ENCODE measurements at regions not wholly inside any gene's neighbourhood (a gene's known extent, or its start where the extent isn't known, plus 50 kb on each side); places are given as distances from the start of the nearest gene placed in this dataset.
"Not testable (repeated sequence)": the region's sequence is repeated elsewhere in the genome, so short reads cannot be mapped to it uniquely, and the experiment has no call there.

- no peak for DNase-seq (ENCODE audit: low spot score)
Measured at GRCh38 chr13:66237411-66238062, 992.6 kb downstream of the PCDH9 start.

DNA sequence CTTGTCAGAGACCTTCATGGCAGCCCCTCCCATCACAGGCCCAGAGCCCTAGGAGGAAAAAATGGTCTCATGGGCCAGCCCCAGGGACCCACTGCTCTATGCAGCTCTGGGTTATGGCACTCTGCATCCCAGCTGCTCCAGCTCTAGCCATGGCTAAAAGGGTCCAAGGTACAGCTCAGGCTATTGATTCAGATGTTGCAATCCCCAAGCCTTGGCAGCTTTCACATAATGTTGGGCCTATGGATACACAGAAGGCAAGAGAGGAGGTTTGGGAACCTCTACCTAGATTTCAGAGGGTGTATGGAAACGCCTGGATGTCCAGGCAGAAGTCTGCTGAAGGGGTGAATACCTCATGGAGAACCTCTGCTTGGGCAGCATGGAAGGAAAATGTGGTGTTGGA is 996.0 kb downstream of the PCDH9 start:
- DNase-seq (ENCODE audit: low spot score), result no peak

DNA sequence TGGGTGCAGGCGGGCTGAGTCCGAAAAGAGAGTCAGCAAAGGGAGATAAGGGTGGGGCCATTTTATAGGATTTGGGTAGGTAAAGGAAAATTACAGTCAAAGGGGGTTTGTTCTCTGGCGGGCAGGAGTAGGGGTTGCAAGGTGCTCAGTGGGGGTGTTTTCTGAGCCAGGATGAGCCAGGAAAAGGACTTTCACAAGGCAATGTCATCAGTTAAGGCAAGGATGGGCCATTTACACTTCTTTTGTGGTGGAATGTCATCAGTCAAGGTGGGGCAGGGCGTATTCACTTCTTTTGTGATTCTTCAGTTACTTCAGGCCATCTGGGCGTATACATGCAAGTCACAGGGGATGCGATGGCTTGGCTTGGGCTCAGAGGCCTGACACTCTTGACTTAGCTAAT is 998.2 kb downstream of the PCDH9 start:
- DNase-seq (ENCODE audit: low spot score), result not testable (repeated sequence)

- no peak for DNase-seq (ENCODE audit: low spot score)
Measured at GRCh38 chr13:66225072-66225471, 1005.1 kb downstream of the PCDH9 start.

- no peak for DNase-seq (ENCODE audit: low spot score)
Measured at GRCh38 chr13:66224663-66225062, 1005.5 kb downstream of the PCDH9 start.

GRCh38 chr13:66222926-66223325 is 1007.2 kb downstream of the PCDH9 start:
- no peak for DNase-seq (ENCODE audit: low spot score)

- no peak for DNase-seq (ENCODE audit: low spot score)
Measured at GRCh38 chr13:66222127-66222526, 1008.0 kb downstream of the PCDH9 start.

GRCh38 chr13:66219506-66219905 is 1010.6 kb downstream of the PCDH9 start:
- DNase-seq (ENCODE audit: low spot score), result no peak

DNA sequence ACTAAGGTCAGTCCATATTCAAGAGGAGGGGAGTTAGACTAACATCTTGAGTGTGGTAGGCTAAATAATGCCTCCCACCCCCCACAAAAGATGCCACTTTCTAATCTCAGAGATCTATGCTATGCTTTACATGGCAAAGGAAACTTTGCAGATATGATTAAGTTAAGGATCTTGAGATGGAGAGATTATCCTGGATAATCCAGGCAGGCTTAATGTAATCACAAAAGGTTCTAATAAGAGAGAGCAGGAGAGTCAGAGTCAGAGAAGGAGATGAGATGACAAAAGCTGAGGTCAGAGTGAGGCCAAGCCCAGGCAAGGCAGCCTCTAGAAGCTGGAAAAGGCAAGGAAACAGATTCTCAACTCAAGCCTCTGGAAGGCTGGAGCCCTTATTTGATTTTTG is 1011.6 kb downstream of the PCDH9 start:
- DNase-seq (ENCODE audit: low spot score), result no peak

- DNase-seq (ENCODE audit: low spot score), result no peak
Measured at GRCh38 chr13:66216728-66217127, 1013.4 kb downstream of the PCDH9 start.

DNA sequence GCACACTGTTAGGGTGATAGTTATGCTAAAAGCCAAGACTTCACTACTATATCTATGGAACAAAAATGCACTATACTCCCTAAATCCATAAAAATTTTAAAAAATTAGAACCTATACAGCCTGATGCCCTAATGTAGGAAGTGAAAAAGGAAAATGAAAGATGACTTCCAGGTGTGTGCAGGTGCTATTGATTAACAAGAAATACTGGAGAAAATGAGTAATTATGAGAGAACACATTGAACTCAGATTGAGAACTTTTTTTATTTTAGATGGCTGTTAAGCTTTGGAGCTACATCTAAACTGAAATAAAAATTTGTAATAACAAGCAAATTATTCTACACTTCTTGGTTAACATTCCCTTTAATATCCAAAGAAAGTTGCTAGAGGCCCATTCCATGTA is 1015.7 kb downstream of the PCDH9 start:
- DNase-seq (ENCODE audit: low spot score), result no peak

GRCh38 chr13:66212511-66212910 is 1017.6 kb downstream of the PCDH9 start:
- DNase-seq (ENCODE audit: low spot score), result no peak

DNA sequence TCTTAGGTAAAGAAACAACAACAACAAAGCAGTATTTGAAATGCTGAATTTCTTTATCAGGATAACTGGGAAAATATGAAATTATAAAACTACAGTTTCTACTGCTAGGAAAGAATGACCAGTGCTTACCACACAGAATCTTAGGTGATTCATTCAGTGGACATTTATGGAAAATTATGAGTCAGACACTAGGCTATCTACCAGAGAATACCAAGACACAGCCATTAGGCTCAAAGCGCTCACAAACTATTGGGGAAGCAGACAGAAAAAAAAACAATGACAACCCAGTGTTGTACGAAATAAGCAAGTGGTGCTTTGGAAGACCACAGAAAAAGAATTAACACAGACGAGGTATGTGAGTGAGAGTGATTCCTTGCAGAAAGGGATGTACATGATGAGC is 1019.5 kb downstream of the PCDH9 start:
- no peak for DNase-seq (ENCODE audit: low spot score)

DNA sequence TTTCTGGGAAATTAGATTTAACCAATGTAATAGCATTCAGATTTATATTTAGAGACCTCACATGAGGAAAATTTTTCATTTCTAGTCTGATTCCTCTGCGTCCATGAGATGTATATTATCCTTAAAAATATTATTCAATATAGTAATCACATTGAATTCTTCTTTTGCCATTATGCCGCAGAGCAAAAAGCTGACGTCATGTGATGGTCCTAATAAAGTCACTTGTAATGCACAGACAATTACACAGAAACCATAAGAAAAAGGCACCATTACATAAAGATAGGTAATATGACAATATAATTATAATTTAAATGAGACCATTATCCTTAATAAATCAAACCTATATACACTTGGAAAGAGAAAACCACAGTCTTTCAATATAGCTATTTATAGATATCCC is 1021.5 kb downstream of the PCDH9 start:
- DNase-seq (ENCODE audit: low spot score), result no peak

- DNase-seq (ENCODE audit: low spot score), result no peak
Measured at GRCh38 chr13:66207610-66208009, 1022.5 kb downstream of the PCDH9 start.

- DNase-seq (ENCODE audit: low spot score), result no peak
Measured at GRCh38 chr13:66205807-66206206, 1024.3 kb downstream of the PCDH9 start.

DNA sequence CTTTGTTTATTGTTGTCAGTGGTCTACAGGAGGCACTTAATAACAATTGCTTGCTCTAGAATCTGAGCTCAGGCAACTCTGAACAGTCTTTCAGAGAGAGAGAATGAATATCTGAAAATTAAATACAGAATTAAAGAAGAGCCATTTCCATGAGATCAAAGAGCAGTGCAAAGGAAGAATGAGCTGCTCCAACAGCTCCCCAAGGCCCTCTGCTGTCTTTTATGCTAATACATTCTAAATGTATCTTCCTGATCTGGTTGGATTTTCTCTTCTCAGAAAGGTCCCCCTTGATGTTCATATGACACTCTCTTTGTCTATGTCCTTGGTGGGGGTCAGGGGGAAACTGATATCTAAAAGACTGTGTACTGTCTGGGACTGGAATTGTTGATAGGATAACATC is 1029.6 kb downstream of the PCDH9 start:
- DNase-seq (ENCODE audit: low spot score), result no peak

DNA sequence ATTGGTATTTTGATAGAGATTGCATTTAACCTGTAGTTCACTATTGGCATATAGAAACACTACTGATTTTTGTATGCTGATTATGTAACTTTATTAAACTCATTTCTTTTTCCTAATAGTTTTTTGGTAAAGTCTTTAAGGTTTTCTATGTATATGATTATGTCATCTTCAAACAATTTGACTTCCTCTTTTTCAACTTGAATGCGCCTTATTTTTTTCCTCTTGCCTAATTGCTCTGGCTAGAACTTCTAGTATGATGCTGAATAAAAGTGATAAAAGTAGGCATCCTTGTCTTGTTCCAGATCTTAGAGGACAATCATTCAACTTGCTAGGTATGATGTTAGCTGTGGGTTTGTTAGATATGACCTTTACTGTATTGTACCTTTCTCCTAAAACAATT is 1034.9 kb downstream of the PCDH9 start:
- no peak for DNase-seq (ENCODE audit: low spot score)

DNA sequence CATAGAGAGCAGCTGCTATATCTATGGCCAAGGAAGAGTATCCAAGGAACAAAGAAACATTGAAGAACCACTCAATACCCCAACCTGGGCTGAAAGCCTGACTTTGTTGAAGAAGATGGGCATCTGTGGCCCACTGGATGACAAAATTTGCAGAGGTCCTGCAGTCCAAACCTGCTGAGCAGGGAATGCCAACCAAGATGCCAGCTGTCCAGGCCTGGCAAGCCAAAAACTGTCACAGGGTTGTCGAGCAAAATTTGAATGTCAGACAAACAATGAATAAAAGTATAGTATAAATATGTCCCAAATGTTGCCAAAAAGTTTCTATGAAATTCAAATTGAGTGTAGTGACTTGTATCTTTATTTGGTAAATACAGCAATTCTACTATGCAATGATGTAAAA is 1040.2 kb downstream of the PCDH9 start:
- DNase-seq (ENCODE audit: low spot score), result no peak

- no peak for DNase-seq (ENCODE audit: low spot score)
Measured at GRCh38 chr13:66180836-66181235, 1049.3 kb downstream of the PCDH9 start.

GRCh38 chr13:66171920-66172319 is 1058.2 kb downstream of the PCDH9 start:
- no peak for DNase-seq (ENCODE audit: low spot score)

DNA sequence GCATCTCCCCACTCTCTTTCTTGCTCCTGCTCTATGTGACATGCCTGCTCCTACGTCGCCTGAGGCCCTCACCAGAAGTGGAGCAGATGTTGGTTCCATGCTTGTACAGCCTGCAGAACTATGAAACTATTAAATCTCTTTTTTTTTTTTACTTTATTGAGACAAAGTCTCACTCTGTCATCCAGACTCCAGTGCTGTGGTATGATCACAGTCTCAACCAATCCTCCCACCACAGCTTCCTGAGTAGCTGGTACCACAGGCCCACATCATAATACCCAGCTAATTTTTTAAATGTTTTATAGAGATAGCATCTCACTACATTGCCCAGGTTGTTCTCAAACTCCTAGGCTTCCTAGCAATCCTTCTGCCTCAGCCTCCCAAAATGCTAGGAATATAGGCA is 1067.7 kb downstream of the PCDH9 start:
- no peak for DNase-seq (ENCODE audit: low spot score)

GRCh38 chr13:66159511-66159910 is 1070.6 kb downstream of the PCDH9 start:
- no peak for DNase-seq (ENCODE audit: low spot score)

GRCh38 chr13:66154976-66155375 is 1075.2 kb downstream of the PCDH9 start:
- no peak for DNase-seq (ENCODE audit: low spot score)

Data from mesenteric fat pad (tissue), 1 donor.